ENCODE measurements at regions not wholly inside any gene's neighbourhood (a gene's known extent, or its start where the extent isn't known, plus 50 kb on each side); places are given as distances from the start of the nearest gene placed in this dataset.

DNA sequence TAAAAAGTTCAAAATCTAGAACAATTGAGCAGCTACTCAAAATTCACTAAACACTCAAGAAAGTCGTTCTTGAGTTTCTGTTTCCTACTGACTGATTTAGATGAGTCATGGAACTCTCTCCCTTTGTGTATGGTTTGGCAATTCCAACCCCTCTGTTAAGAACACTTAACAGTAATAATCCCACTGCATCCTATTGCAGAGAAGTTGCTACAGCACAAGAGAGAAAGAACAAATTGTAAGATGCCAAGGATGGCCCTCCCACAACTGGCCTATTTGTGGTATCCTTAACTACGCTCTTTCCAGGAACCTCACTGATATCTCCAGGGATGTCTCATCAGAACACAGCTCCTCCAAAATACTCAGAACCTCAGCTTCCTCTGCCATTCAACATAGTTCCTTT lies 701.8 kb upstream of the TENM3 start:
- no peak overlapping the region for H4K8ac ChIP-seq (ENCODE audit: low read depth in 2 of 2, low read length in 2 of 2)
- ChIA-PET CTCF (interaction anchor here (1.2 kb wide), 1 partner anchor 13 kb away, joined by 3 read pairs; no protein-coding TSS in a partner anchor), POLR2A (ENCODE audit: unreplicated experiment) (no interaction called here)
- no peak overlapping the region for H4K5ac ChIP-seq (ENCODE audit: low read depth, low read length)
- ATAC-seq (ENCODE audit: low read depth) (no peak; the same call in 1 of the 2 replicates), DNase-seq (peak; percentile 61)
- no peak overlapping the region for H4K91ac ChIP-seq (ENCODE audit: insufficient read depth, low read depth, low read length)
- H3K9ac ChIP-seq (ENCODE audit: low read depth, low read length), result no peak overlapping the region
- H3K4me2 ChIP-seq (ENCODE audit: low read depth, low read length), result no peak overlapping the region
- no peak overlapping the region for H3K4ac ChIP-seq (ENCODE audit: low read depth, low read length)
- no peaks in the 10 kb centered on the region for H3K9me3 ChIP-seq (ENCODE audit: control insufficient read depth, insufficient read depth, low read length)
- in situ Hi-C loops (cut with MboI; ENCODE audit: low sequenced_read_pairs), result loop anchor here (25.0 kb wide), 1 partner anchor 854 kb away; no protein-coding TSS in a partner anchor
- H3K79me1 ChIP-seq (ENCODE audit: low read depth in 1 of 2, low read length in 2 of 2), result no peaks in the 10 kb centered on the region
- intact Hi-C loops (cut with micrococcal nuclease), result no loop called here
- H3K27ac ChIP-seq (ENCODE audit: insufficient read depth, low read length), result no peak overlapping the region
- H2AFZ ChIP-seq (replicated peaks; ENCODE audit: low read length, poor library complexity), result no peak overlapping the region
- H2AK9ac ChIP-seq (replicated peaks; ENCODE audit: low read depth, low read length, poor library complexity), result no peak overlapping the region
- H3K27me3 ChIP-seq (ENCODE audit: control insufficient read depth, insufficient read depth, low read length), result no peaks in the 10 kb centered on the region
- no TSS peak for BruUV-seq (replicated peaks)
- dilution Hi-C loops (cut with HindIII; ENCODE audit: low sequenced_read_pairs, unreplicated experiment), result no loop called here
- no peak overlapping the region for H3K23ac ChIP-seq (ENCODE audit: low read depth, low read length)
- H3K56ac ChIP-seq (ENCODE audit: extremely low read depth, insufficient read depth, low read length), result no peak overlapping the region
- H3K9me1 ChIP-seq (ENCODE audit: insufficient read depth, low read length), result no peaks in the 10 kb centered on the region
- no peak overlapping the region for H2BK15ac ChIP-seq (ENCODE audit: low read depth, low read length)
- no peak overlapping the region for H2BK5ac ChIP-seq (ENCODE audit: low read depth, low read length, poor library complexity, severe bottlenecking)
- H3K36me3 ChIP-seq (ENCODE audit: control insufficient read depth, insufficient read depth, low read length), result no peaks in the 10 kb centered on the region
- H3K18ac ChIP-seq (ENCODE audit: low read depth, low read length), result no peak overlapping the region
- H3K14ac ChIP-seq (replicated peaks; ENCODE audit: low read depth, low read length), result no peak overlapping the region
- H2AK5ac ChIP-seq (ENCODE audit: low read depth, low read length), result no peak overlapping the region
- H2BK20ac ChIP-seq (ENCODE audit: low read depth, low read length), result no peak overlapping the region
- no peaks in the 10 kb centered on the region for H4K20me1 ChIP-seq (ENCODE audit: insufficient read depth, low read length)
- H2BK120ac ChIP-seq (ENCODE audit: low read depth, low read length), result no peak overlapping the region
- no peaks in the 10 kb centered on the region for H3K4me1 ChIP-seq (ENCODE audit: control insufficient read depth, insufficient read depth, low read length)
- WGBS, 2 experiments (ENCODE audit: extremely low coverage in 2 of 2, insufficient read length in 1 of 2), result no CpG with 5 or more reads among the region's 2 CpGs
- H3K4me3 ChIP-seq (ENCODE audit: insufficient read depth, low read depth, low read length), result no peak overlapping the region
- TF ChIP-seq CEBPB (IDR thresholded peaks at IDR 0.05; ENCODE audit: low read depth, low read length), result 0 out of 2 replicates have a peak, but pooled peaks have one; percentile 7
- TF ChIP-seq, protein P1, sequence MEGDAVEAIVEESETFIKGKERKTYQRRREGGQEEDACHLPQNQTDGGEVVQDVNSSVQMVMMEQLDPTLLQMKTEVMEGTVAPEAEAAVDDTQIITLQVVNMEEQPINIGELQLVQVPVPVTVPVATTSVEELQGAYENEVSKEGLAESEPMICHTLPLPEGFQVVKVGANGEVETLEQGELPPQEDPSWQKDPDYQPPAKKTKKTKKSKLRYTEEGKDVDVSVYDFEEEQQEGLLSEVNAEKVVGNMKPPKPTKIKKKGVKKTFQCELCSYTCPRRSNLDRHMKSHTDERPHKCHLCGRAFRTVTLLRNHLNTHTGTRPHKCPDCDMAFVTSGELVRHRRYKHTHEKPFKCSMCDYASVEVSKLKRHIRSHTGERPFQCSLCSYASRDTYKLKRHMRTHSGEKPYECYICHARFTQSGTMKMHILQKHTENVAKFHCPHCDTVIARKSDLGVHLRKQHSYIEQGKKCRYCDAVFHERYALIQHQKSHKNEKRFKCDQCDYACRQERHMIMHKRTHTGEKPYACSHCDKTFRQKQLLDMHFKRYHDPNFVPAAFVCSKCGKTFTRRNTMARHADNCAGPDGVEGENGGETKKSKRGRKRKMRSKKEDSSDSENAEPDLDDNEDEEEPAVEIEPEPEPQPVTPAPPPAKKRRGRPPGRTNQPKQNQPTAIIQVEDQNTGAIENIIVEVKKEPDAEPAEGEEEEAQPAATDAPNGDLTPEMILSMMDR (conservative IDR thresholded peaks at IDR 0.05; ENCODE audit: low read depth, low read length), result no peak

Measured in IMR-90 (cell line).